HG02571 (cell line): ENCODE measurements at regions not wholly inside any gene's neighbourhood (a gene's known extent, or its start where the extent isn't known, plus 50 kb on each side); places are given as distances from the start of the nearest gene placed in this dataset.
"Not testable (repeated sequence)": the region's sequence is repeated elsewhere in the genome, so short reads cannot be mapped to it uniquely, and the experiment has no call there.

Experiments used
- ATAC-seq: cut with Tn5 transposase; IDR thresholded peaks from one replicate; pipeline ENCODE4 v1.9.1; 2021; ENCODE audit warnings: mild to moderate bottlenecking, moderate library complexity; ENCODE audit not compliant: unreplicated experiment

DNA sequence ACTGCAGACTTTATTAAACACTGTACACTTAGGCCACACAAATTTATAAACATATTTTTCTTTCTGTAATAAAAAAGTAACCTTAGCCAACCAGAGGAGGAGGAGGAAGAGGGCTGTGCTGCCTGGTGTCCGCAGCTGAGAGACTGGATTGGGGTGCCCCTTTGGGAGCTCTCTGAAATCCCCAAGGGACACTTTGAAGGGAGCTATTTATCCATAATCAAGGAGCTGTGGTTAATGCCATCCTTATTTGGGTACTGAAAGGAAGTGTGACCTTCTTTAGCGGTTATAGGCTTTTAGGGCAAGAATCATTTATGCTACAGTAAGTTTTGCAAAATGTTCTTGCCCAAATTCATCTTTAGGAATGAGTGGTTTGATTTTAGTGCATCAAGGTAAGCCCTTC is 125.8 kb downstream of the RASSF10 start:
- no peak for ATAC-seq

DNA sequence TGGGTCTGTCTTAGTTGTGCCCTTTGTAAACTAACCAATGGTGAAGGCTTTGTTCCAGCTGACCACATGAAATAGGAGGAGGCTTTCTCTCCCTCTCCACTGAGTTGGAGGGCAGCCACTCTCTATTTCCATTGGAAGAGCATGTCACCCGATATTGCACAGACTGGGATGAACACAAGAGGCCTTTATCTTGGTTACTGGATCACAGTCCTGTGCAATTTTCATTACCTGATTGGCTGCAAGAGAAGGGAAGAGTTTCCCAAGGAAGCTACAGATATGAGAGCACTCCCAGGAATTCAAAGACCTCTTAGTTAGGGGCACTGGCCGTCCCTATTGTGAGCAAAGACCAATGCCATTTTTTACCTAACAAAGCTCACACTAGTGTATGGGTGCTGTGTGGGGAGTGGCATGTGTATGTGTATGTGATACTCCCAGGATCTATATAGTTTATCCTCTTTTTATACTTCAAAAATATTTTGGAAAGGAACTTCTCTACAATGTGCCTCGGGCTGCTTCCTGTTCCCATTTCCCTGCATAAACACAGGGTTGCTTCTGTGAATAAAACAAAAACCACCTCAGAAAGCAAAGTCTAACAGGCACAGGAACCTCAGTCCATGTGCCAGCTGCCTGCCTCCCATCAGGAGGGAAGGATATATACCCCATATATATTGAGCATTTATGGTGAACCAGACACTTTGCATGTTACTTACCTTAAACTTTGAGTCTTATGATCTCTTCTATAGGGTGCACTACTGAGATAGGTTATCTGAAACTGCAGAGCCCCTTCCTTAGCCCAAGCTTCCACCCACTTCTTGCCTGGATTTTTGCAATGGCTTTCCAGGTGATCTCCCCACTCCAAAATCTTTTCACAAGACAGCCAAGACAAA is 126.5 kb downstream of the RASSF10 start:
- no peak for ATAC-seq

DNA sequence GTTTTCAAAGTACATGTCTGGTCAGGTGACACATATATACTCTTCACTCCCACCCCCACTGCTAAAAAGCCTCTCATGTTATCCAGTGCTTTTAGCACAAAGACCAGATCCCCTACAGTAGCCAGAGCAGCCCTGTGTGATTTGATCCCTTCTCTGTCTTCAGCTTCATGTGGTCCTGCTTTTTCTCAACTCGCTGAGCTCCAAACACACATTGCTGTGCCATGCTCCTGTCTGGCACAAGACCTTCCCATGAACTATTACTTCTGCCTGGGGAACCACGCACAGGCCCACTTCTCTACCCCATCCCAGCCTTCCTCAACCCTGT is 127.1 kb downstream of the RASSF10 start:
- ATAC-seq, result no peak

DNA sequence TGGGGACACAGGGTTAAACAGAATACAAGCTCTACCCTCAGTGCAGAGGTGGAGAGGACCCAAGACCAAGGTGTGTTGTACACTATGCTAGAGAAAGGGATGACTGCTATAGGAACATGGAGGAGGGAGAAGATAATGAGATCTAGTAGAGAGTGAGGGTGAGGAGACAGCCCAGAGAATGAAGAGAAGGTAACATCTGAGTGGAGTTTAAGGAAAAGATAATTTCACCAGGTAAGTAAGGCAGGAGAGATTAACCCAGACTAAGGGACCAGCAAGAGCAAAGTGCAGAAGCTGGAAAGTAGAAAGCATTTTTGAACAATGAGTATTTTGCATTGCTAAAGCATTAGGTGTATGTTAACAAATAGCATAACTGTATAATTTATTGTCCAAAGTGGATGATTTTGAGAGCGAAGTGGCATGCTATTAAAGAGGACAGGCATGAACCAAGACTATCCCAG is 128.8 kb downstream of the RASSF10 start:
- ATAC-seq, result no peak

DNA sequence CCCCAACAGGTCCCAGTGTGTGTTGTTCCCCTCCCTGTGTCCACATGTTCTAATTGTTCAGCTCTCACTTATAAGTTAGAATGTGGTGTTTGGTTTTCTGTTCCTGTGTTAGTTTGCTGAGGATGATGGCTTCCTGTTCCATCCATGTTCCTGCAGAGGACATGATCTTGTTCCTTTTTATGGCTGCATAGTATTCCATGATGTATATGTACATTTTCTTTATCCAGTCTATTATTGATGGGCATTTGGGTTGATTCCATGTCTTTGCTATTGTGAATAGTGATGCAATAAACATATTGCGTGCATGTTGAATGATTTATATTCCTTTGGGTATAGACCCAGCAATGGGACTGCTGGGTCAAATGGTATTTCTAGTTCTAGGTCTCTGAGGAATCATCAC is 130.0 kb downstream of the RASSF10 start:
- ATAC-seq, result not testable (repeated sequence)

DNA sequence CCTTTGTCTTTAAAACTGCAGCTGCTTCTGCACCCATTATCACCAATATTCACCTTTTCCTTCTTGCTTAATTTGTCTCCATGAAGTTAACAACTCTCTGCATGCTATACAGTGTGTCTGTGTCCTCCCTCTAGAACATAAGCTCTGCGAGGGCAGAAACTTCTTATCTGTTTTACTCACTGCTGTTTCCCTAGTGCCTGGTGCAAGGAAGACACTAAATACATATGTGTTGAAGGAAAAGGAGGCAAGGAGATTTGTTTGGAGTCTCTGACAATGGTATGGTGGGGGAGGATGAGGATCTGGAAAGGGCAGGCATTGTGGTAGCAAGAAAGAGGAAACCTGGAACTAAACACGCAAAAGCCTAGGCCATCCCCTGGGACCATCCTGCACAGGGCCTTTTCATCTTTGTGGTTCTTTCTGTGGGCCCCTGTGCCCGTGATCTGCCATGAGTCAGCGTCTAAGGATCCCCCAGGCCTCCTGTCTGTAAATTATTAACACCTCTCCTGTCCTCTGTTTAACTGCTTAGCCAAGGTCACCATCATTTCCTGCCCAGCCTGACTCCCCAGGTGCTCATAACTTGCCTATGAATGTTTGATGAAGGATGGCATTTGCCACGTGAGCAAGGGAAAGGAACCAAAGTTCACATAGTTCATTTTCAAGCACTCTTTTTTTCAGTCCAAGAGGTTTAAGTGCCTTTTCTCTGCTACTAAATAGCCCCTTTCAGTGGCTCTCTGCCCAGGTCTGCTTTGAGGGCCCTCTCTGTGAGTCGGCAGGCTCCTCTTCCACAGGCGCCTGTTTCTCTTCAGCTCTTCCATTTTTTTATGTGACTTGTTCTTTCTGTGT is 131.1 kb downstream of the RASSF10 start:
- peak; percentile 76 for ATAC-seq

DNA sequence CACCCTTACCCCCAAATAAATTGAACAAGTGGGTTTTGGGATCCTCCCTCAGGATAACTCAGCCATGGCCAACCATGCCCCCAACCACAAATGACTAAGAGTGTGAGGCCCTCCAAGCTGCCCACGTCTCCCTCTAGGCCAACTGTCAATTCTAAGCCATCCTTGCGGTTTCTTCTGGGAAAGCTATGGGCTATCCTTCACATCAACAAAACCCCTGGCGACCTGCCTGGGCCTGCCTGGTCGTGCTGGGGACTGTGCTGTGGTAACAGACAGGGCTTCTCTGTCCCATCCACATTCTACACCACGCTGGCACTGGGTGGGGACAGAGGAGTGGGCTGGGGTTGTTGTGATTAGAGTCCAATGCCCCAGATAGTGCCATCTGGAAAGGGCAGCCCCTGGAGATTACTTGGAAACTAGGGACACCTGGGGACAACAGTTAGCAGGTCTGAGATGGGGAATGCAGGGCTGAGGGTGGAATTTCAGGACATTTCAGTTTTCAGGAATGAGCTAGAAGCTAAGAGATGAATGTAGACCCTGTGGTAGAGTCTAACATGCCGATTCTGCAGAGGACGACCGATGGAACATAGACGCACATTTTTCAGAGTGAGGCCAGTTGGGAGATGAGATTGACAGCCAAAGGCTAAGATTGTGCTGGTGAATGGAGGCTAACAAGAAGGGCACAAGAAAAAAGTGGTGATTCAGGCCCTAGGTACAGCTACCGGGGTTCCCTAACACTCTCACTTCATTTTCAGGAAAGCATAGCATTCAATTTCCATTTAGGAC is 131.9 kb downstream of the RASSF10 start:
- peak; percentile 39 for ATAC-seq

DNA sequence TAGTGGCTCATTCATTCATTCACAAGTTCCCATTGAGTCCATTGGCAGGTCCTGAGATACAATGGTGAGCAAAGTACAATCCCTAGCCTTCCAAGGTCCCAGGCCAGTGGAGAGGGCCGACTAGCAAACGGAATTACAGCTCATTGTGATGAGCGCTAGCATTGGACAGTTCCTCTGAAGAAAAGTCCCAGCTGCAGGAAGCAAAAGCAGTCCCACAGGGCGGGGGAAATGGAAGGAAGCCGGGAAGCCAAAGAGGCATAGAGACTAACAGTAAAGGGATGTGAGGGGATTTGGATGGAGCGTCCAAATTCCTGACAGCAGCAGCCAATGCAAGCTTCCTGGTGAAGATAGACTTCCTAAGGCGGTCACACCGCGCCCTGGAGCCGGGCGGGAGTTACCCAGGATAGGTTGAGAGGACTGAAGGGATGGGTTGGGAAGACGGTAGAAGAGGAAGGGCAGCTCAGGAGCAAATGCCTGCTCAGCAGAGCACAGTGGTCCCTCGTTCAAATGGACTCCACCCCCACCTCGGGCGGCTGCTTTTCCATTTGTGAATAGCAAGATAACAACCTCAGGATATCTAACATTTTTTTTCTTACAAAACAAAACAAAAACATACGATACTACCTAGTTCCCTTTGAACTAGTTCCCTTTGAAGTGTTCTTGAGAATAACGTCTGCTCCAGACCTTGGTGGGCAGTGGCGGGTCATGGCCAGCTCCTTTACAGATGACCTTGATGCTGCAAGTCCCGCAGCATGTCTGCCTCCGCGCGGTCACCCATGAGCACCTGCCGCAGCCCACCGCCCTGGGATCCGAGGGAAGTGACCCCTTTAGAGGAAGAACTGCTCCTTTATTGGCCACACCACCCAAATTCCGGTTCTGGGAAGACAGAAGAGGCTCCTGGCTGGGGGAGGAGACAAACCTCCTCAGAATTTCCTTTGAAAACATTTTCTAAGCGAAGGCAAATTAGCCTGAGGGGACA is 132.9 kb downstream of the RASSF10 start:
- no peak for ATAC-seq

DNA sequence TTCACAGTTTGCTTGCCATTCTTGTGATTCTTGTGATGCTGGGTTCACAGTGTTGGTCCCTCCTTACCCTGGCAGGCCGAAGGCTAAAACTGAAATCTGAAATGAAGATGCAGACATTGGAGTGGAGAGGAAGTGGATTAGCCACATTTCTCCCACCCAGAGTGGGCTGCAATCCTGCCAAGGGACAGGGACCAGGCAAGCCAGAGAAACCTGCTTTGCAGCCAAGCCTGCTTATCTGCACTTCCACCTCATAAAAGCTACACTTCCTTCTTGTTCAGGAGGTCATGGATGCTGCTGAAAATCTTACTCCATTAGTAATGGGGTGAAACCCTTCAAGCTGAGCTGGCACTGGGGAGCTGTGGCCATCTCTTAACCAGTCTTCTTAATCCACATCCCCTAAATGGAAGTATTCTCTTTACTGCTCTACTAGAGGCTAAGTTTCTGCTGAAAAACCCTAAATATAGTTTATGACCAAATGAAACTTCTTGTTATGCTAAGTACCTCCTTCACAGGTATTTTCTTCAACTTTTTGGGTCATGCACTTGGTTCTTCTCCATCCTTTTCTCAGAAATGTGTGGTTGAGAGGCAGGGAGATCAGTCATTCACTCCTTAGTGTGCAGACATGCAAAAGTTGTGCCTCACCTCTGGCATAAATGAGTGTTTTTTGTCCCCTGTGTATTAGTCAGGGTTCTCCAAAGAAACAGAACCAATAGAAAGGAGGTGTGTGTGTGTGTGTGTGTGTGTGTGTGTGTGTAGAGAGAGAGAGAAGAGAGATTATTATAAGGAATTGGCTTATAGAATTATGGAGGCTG is 133.9 kb upstream of the BMAL1 start:
- ATAC-seq, result no peak

DNA sequence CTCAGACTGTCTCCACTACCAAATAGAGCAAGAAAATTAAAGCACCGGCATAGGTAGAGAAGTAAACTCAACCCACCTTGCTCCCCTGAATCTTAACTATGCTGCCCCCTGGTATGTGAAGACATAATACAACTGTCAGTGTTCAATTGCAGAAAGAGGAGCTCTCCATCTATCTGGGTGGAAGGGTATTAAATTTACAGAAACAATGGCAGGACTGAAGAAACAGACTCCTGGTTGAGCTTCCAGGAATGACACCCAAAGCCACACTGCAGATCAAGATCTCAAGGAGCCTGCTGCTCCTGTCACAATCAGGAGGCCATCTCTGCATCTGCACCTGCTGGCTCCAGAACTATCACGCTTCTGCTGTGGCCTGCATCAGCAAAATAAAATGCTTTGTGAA is 132.1 kb upstream of the BMAL1 start:
- no peak for ATAC-seq

DNA sequence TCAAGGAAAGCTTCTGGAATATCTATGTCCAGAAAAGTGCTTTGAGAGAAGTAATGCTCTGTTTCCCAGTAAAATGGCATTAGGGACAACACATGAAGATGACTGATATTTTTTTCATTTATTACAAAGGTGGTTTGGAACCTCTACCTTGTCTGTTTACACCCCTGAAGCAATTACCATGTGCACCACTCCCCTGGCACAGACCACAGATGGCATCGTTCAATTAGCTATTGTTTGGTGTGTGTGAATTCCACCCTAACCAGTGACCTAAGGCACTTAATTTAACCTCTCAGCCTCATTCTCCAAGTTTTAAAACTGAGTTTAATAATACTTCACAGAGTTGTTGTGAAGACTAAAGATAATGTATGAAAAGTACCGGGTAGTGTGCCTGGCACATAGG is 127.6 kb upstream of the BMAL1 start:
- ATAC-seq, result no peak

DNA sequence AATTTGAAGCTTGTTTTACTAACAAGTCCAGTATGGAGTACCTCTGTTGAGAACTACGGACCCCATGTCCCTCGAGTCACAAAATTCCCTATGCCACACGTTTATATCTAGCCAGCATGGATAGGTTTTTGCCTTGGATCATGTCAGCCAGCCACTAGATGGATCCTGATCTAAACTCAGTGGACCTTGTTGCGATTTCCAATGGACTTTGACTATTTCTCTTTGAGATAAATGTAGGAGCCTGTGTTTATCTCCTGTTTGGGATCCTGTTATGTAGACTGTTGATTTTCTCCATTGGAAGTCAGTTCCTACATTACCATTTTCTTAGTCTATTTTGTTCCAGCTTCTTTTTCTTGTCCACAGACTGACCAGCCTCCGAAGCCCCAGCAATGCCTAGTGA is 127.1 kb upstream of the BMAL1 start:
- ATAC-seq, result no peak

DNA sequence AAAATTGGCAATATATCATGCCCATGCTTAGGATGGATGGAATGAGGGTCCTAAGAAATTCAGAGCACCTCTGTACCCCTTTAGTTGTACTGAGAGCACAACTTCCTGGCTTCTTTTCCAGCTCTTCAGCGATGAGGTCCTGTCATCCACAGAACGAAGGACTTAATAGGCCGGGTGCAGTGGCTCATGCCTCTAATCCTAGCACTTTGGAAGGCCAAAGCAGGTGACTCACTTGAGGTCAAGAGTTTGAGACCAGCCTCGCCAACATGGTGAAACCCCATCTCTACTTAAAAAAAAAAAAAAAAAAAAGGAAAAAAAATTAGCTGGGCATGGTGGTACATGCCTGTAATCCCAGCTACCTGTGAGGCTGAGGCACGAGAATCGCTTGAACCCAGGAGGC is 125.3 kb upstream of the BMAL1 start:
- ATAC-seq, result no peak

DNA sequence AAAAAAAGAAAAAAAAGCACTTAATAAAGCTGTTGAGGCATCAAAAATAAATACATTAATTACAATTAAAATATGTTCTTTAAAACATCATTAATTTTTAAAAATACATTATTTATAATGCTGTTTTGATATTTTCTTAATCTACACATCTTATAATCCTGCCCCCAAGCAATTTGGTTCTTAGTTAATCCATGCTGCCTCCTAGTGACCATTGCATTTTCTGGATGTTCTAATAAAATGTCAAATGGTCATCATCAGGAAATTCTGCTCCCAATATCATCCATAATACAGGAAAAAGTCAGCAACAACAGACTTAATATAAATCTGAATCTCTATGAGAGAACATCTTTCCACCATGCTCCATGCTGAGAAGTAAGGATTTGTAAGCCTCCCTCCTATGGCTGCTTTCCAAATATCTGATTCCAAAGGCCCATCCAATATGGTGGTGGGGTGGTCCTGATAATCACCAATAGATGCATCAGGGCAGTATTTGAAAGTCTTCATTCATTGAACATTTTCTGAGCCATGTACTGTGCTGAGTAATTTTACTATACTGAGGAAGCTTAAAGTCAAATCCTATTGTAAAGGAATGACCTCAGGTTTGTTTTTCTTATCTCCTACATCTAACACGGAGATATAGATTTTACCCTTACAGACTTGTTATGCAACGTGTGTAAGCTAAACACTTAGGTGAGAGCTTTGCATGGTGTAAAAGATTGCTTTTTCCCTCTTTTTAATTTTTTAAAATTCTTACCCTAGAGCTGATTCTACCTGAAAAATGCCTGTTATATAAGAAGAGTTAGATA is 124.7 kb upstream of the BMAL1 start:
- ATAC-seq, result no peak

DNA sequence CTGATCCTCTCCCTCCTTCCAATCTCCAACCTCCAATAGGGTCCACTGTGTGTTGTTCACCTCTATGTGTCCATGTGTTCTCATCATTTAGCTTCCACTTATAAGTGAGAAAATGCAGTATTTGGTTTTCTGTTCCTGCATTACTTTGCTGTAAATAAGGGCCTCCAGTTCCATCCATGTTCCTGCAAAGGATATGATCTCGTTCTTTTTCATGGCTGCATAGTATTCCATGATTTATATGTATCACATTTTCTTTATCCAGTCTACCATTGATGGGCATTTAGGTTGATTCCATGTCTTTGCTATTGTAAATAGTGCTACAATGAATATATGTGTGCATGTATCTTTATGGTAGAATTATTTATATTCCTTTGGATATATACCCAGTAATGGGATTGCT is 123.2 kb upstream of the BMAL1 start:
- not testable (repeated sequence) for ATAC-seq

DNA sequence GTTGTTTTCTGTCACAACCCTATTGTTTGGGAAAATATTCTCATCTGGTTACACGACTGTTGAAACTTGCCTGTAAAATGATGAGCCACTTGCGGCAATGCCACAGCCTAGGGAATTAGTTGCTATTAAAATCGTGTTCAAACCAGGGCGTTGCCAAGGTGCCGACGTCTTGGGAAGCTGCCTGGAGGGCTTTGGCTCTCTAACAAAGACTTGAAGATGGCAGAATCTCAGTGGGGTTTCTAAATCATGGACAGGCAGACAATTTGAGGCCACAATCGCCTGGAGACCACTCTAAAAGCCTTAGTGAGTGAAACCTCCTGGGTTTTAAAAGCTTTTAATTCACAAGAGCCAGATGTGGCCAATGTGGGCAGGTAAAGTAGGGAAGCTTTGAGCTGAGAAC is 117.2 kb upstream of the BMAL1 start:
- ATAC-seq, result no peak

DNA sequence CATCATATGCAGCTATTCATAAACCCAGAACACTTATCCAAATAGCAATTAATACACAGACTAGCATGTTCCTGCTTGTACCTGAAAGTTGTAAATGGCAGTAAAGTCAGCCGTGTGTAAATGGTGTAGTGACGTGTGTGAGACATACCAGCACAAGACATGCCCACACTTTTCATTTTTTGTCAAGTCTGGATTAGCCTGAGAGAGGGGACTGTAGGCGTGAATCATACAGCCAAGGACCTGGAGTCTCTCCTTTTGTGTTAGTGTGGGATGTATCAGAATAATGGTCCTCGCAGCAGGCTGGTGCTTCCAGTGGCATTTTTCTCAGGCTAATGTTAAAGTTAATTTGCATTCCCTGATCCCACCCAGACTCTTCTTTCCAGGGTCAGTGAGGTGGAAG is 116.8 kb upstream of the BMAL1 start:
- no peak for ATAC-seq

DNA sequence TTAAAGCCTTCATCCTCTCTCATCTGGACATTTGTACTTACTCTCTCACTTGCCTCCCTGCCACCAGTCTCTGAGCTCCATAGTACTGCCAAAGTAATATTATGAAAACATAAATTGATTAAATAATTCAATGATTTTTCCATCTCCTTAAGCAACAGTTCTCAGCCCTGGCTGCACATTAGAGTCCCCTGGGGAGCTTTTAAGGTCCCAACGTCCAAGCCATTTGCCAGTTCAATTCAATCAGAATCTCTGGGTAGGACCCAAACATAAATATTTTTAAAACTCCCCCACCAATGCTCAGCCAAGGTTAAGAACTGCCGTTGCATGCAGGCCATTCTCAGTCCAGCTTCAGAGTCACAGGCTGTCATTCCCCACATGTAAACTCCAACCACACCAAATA is 114.4 kb upstream of the BMAL1 start:
- no peak for ATAC-seq

DNA sequence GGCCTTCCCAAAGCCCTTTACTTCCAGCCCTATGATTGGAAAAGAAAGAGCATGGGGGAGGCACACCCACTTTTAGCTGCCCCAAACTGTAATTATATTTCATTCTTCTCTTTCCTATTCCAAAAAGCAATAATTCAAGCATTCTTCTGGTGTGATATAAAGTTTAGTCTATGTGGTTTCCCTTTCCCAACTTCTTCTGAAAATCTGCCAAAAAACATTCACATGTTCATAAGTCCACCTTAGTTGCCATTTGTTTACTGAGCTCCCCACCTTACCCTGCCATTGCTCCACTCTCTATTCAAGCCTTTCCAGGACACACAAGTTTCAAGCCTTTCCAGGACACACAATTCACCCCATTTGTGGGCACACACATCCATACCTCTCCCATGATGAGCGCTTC is 111.6 kb upstream of the BMAL1 start:
- ATAC-seq, result no peak
